GM12892 (cell line): ENCODE measurements at regions not wholly inside any gene's neighbourhood (a gene's known extent, or its start where the extent isn't known, plus 50 kb on each side); places are given as distances from the start of the nearest gene placed in this dataset.

Experiments used
- POLR2A ChIP-seq: IDR thresholded peaks from 2 replicates; pipeline ENCODE4 v1.6.1; 2011; ENCODE audit warnings: low read depth, low read length, control low read depth
- POLR2AphosphoS5 ChIP-seq: IDR thresholded peaks from 2 replicates; pipeline ENCODE4 v1.6.1; 2011; ENCODE audit warnings: low read depth, low read length, control low read depth

- TF ChIP-seq POLR2A: no peak
- TF ChIP-seq POLR2AphosphoS5: no peak
Observed at GRCh38 chr2:150846691-150847090, 359.2 kb upstream of the RND3 start.
